ENCODE measurements at regions not wholly inside any gene's neighbourhood (a gene's known extent, or its start where the extent isn't known, plus 50 kb on each side); places are given as distances from the start of the nearest gene placed in this dataset.

DNA sequence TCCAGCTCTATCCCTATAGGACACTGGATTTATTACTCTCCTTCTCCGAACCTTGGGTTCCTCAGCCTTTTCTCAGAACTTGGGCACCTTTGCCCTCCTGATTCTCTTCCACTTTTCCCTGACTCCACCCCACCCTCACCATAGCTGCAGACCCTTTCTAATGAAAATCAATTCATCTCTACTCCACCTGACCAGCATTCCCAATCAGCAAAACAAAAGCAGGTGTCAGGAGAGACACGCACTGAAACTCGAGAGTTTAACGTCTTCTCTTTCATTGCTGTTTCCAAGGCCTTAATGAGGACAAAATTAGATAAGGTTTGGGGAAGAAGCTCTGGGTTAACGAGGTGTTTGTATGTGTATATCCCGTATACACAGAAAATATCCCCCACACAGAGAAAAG, 208.8 kb downstream of the PLPP3 start:
- H3K4me3 ChIP-seq (replicated peaks in 1 of 3; ENCODE audit: low read depth in 2 of 3, low read length in 3 of 3) = no peak overlapping the region
- no peak for DNase-seq
- TF ChIP-seq, protein P1, sequence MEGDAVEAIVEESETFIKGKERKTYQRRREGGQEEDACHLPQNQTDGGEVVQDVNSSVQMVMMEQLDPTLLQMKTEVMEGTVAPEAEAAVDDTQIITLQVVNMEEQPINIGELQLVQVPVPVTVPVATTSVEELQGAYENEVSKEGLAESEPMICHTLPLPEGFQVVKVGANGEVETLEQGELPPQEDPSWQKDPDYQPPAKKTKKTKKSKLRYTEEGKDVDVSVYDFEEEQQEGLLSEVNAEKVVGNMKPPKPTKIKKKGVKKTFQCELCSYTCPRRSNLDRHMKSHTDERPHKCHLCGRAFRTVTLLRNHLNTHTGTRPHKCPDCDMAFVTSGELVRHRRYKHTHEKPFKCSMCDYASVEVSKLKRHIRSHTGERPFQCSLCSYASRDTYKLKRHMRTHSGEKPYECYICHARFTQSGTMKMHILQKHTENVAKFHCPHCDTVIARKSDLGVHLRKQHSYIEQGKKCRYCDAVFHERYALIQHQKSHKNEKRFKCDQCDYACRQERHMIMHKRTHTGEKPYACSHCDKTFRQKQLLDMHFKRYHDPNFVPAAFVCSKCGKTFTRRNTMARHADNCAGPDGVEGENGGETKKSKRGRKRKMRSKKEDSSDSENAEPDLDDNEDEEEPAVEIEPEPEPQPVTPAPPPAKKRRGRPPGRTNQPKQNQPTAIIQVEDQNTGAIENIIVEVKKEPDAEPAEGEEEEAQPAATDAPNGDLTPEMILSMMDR (IDR thresholded peaks at IDR 0.05) = no peak
- no peaks in the 10 kb centered on the region for H3K4me1 ChIP-seq (ENCODE audit: control insufficient read depth in 1 of 2, insufficient read depth in 2 of 2, low read length in 2 of 2)
- H3K27me3 Mint-ChIP-seq (ENCODE audit: low read depth in 3 of 3) = peaks cover 4 to 14% (median 9%) of the 10 kb centered on the region in 3 donors
- H4K20me1 ChIP-seq (ENCODE audit: insufficient read depth, low read length) = no peaks in the 10 kb centered on the region
- no peak overlapping the region for H3K27ac Mint-ChIP-seq
- intact Hi-C loops (cut with micrococcal nuclease) = no loop called here
- H3K79me2 ChIP-seq (ENCODE audit: insufficient read depth, low read length) = no peaks in the 10 kb centered on the region
- no peaks in the 10 kb centered on the region for H3K36me3 Mint-ChIP-seq
- no peaks in the 10 kb centered on the region for H3K9me3 ChIP-seq (replicated peaks in 1 of 2; ENCODE audit: control insufficient read depth in 1 of 2, insufficient read depth in 1 of 2, low read length in 2 of 2)
- peaks cover 0 to 2% (median 0%) of the 10 kb centered on the region in 7 donors for H3K9me3 Mint-ChIP-seq
- no peak overlapping the region for H3K9ac ChIP-seq (ENCODE audit: insufficient read depth, low read length, poor library complexity, severe bottlenecking)
- 89% methylated on average over 1 of the region's 6 CpGs for WGBS (ENCODE audit: insufficient coverage)
- H3K36me3 ChIP-seq (replicated peaks in 1 of 2; ENCODE audit: control insufficient read depth in 1 of 2, insufficient read depth in 2 of 2, low read length in 2 of 2) = no peaks in the 10 kb centered on the region
- no peak overlapping the region for H3K4me2 ChIP-seq (replicated peaks; ENCODE audit: extremely low read depth, low read length, poor library complexity, severe bottlenecking)
- no peaks in the 10 kb centered on the region for H3K4me1 Mint-ChIP-seq
- H3K4me3 Mint-ChIP-seq = no peak overlapping the region
- no peak overlapping the region for H3K27ac ChIP-seq (ENCODE audit: low read depth in 1 of 2, low read length in 2 of 2)
- H2AFZ ChIP-seq (ENCODE audit: insufficient read depth, low read depth, low read length, poor library complexity, severe bottlenecking) = no peak overlapping the region
- H3K27me3 ChIP-seq (ENCODE audit: control insufficient read depth in 2 of 2, insufficient read depth in 2 of 2, low read length in 2 of 2) = peaks cover 0 to 7% of the 10 kb centered on the region in 2 donors

DNA sequence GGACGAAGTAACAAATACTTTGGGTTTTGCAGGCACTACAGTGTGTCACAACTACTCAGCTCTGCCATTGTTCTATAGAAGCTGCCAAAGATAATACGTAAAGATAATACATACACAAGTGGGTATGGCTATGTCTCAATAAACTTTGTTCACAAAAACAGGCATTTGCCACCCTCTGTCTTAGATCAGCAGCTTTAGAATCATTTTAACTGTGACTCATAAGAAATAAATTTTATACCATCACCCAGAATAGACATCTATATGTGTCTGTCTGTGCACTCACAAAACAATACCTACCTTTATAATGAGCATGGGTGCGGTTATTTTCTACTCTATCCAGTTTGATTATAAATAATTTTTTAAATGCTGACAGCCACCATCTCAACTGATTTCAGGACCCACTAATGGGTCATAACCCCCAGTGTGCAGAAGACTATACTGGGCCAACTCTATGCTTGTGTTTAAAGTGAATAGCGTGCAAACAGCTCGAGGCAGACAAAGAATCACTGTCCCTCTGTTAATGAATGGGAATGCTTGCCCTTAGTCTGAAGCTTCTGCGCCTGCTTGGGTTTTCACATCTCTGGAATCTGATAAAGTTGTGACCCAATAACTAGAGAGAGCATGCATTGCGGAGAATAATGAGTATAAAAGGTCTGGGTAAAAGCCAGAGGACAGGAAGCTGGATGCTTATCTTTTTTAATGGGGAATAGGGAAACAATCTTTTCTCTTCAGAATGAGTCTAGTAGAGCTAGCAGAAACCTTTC, 216.2 kb downstream of the PLPP3 start:
- no peak for DNase-seq
- 87% methylated on average over 3 of the region's 7 CpGs for WGBS (ENCODE audit: insufficient coverage)
- no peak overlapping the region for H3K4me3 ChIP-seq (replicated peaks in 1 of 3; ENCODE audit: low read depth in 2 of 3, low read length in 3 of 3)

More for the DNA sequence above, 216.2 kb downstream of the PLPP3 start:
- Mint-ChIP-seq H3K27me3 (ENCODE audit: low read depth in 3 of 3) (peaks cover 0 to 4% (median 0%) of the 10 kb centered on the region in 3 donors), H3K9me3 (peaks cover 0 to 6% (median 0%) of the 10 kb centered on the region in 7 donors), H3K4me3 (no peak overlapping the region), H3K4me1 (no peaks in the 10 kb centered on the region), H3K27ac (peak overlapping the region in 1 of 7 donors; percentile 25), H3K36me3 (no peaks in the 10 kb centered on the region)
- H3K9ac ChIP-seq (ENCODE audit: insufficient read depth, low read length, poor library complexity, severe bottlenecking) = no peak overlapping the region
- no peak overlapping the region for H3K27ac ChIP-seq (ENCODE audit: low read depth in 1 of 2, low read length in 2 of 2)
- no peaks in the 10 kb centered on the region for H4K20me1 ChIP-seq (ENCODE audit: insufficient read depth, low read length)
- no peaks in the 10 kb centered on the region for H3K9me3 ChIP-seq (replicated peaks in 1 of 2; ENCODE audit: control insufficient read depth in 1 of 2, insufficient read depth in 1 of 2, low read length in 2 of 2)
- TF ChIP-seq, protein P1 (IDR thresholded peaks at IDR 0.05) = no peak
- H3K27me3 ChIP-seq (ENCODE audit: control insufficient read depth in 2 of 2, insufficient read depth in 2 of 2, low read length in 2 of 2) = peaks cover 0 to 2% of the 10 kb centered on the region in 2 donors
- intact Hi-C loops (cut with micrococcal nuclease) = no loop called here
- no peaks in the 10 kb centered on the region for H3K4me1 ChIP-seq (ENCODE audit: control insufficient read depth in 1 of 2, insufficient read depth in 2 of 2, low read length in 2 of 2)
- no peak overlapping the region for H2AFZ ChIP-seq (ENCODE audit: insufficient read depth, low read depth, low read length, poor library complexity, severe bottlenecking)
- H3K79me2 ChIP-seq (ENCODE audit: insufficient read depth, low read length) = no peaks in the 10 kb centered on the region
- H3K4me2 ChIP-seq (replicated peaks; ENCODE audit: extremely low read depth, low read length, poor library complexity, severe bottlenecking) = no peak overlapping the region
- no peaks in the 10 kb centered on the region for H3K36me3 ChIP-seq (replicated peaks in 1 of 2; ENCODE audit: control insufficient read depth in 1 of 2, insufficient read depth in 2 of 2, low read length in 2 of 2)

Measured in CD14-positive monocyte (primary cell).